Skeletal muscle cell (primary cell): ENCODE measurements at regions not wholly inside any gene's neighbourhood (a gene's known extent, or its start where the extent isn't known, plus 50 kb on each side); places are given as distances from the start of the nearest gene placed in this dataset.

ENCODE experiments used
- DNase-seq: peaks from one replicate; pipeline ENCODE4 v3.0.0-alpha.2; 2010; ENCODE audit warnings: low read depth
- H3K4me3 ChIP-seq: 2 replicates; pipeline ENCODE4 v1.5.1; 2011; ENCODE audit warnings: low read depth, mild to moderate bottlenecking, control low read depth, low read length, moderate library complexity

- no peak overlapping the region for H3K4me3 ChIP-seq
- no peak for DNase-seq
Measured at GRCh38 chr2:237150186-237150585, 64.5 kb downstream of the COPS8 start.

GRCh38 chr2:237150831-237151375 lies 65.2 kb downstream of the COPS8 start:
- no peak for DNase-seq

GRCh38 chr2:237152361-237152760 lies 66.7 kb downstream of the COPS8 start:
- no peak for DNase-seq
- no peak overlapping the region for H3K4me3 ChIP-seq

More at GRCh38 chr2:237150831-237151375, 65.2 kb downstream of the COPS8 start:
- no peak overlapping the region for H3K4me3 ChIP-seq

- no peak overlapping the region for H3K4me3 ChIP-seq
- no peak for DNase-seq
Measured at GRCh38 chr2:237153181-237153580, 67.5 kb downstream of the COPS8 start.

GRCh38 chr2:237154082-237154638 lies 68.5 kb downstream of the COPS8 start:
- no peak for DNase-seq
- H3K4me3 ChIP-seq, result no peak overlapping the region

- H3K4me3 ChIP-seq, result no peak overlapping the region
- no peak for DNase-seq
Measured at GRCh38 chr2:237154884-237155851, 69.5 kb downstream of the COPS8 start.

GRCh38 chr2:237156031-237156856 lies 70.6 kb downstream of the COPS8 start:
- DNase-seq, result peak; percentile 86
- H3K4me3 ChIP-seq, result no peak overlapping the region

- no peak overlapping the region for H3K4me3 ChIP-seq
- DNase-seq, result no peak
Measured at GRCh38 chr2:237156857-237157779, 71.4 kb downstream of the COPS8 start.

- H3K4me3 ChIP-seq, result no peak overlapping the region
- DNase-seq, result no peak
Measured at GRCh38 chr2:237157780-237158102, 72.1 kb downstream of the COPS8 start.

GRCh38 chr2:237158194-237158593 lies 72.5 kb downstream of the COPS8 start:
- no peak for DNase-seq
- no peak overlapping the region for H3K4me3 ChIP-seq

GRCh38 chr2:237159006-237159911 lies 73.6 kb downstream of the COPS8 start:
- DNase-seq, result no peak
- no peak overlapping the region for H3K4me3 ChIP-seq

GRCh38 chr2:237160271-237160919 lies 74.7 kb downstream of the COPS8 start:
- no peak for DNase-seq

GRCh38 chr2:237161189-237161588 lies 75.5 kb downstream of the COPS8 start:
- H3K4me3 ChIP-seq, result no peak overlapping the region
- DNase-seq, result no peak

More at GRCh38 chr2:237160271-237160919, 74.7 kb downstream of the COPS8 start:
- no peak overlapping the region for H3K4me3 ChIP-seq

GRCh38 chr2:237162959-237163358 lies 77.3 kb downstream of the COPS8 start:
- H3K4me3 ChIP-seq, result no peak overlapping the region
- no peak for DNase-seq

- no peak overlapping the region for H3K4me3 ChIP-seq
- DNase-seq, result no peak
Measured at GRCh38 chr2:237164474-237165042, 78.9 kb downstream of the COPS8 start.

GRCh38 chr2:237165405-237166276 lies 80.0 kb downstream of the COPS8 start:
- no peak overlapping the region for H3K4me3 ChIP-seq
- no peak for DNase-seq
